ENCODE measurements at regions not wholly inside any gene's neighbourhood (a gene's known extent, or its start where the extent isn't known, plus 50 kb on each side); places are given as distances from the start of the nearest gene placed in this dataset.

GRCh38 chr1:164983023-164983650 lies 373.4 kb downstream of the LMX1A start:
- no peaks in the 10 kb centered on the region for H3K27me3 ChIP-seq (ENCODE audit: low read depth)
- DNase-seq, result no peak

DNA sequence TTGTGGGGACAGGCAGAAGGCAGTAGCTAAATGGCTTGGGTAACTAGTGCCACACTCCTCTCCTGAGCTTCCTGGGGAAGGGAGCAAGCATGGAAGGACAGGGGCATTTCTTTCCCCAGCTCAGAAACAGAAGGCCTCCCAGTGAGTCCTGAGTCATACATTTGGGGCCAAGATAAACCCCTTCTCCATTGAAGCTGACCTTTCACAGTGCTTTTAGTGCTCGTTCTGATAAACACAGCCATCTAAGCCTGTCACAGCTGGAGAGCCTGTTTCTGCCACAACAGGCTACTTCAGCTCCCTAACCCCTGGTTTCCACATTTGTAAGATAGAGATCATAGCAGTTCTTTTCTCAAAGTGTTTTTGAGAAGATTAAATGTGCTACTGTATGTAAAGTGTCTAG lies 374.0 kb downstream of the LMX1A start:
- H3K4me3 ChIP-seq, result no peak overlapping the region
- ATAC-seq (no peak), DNase-seq (no peak)
- H3K27ac ChIP-seq, result no peak overlapping the region
- no peaks in the 10 kb centered on the region for H3K27me3 ChIP-seq (ENCODE audit: low read depth)
- no peaks in the 10 kb centered on the region for H3K9me3 ChIP-seq
- intact Hi-C loops (cut with DNase I), result no loop called here
- TF ChIP-seq, protein P1, sequence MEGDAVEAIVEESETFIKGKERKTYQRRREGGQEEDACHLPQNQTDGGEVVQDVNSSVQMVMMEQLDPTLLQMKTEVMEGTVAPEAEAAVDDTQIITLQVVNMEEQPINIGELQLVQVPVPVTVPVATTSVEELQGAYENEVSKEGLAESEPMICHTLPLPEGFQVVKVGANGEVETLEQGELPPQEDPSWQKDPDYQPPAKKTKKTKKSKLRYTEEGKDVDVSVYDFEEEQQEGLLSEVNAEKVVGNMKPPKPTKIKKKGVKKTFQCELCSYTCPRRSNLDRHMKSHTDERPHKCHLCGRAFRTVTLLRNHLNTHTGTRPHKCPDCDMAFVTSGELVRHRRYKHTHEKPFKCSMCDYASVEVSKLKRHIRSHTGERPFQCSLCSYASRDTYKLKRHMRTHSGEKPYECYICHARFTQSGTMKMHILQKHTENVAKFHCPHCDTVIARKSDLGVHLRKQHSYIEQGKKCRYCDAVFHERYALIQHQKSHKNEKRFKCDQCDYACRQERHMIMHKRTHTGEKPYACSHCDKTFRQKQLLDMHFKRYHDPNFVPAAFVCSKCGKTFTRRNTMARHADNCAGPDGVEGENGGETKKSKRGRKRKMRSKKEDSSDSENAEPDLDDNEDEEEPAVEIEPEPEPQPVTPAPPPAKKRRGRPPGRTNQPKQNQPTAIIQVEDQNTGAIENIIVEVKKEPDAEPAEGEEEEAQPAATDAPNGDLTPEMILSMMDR (IDR thresholded peaks at IDR 0.05), result no peak
- H3K4me1 ChIP-seq, result no peaks in the 10 kb centered on the region
- H3K36me3 ChIP-seq, result no peaks in the 10 kb centered on the region

More at GRCh38 chr1:164983023-164983650, 373.4 kb downstream of the LMX1A start:
- ATAC-seq, result no peak
- no peaks in the 10 kb centered on the region for H3K9me3 ChIP-seq
- no peaks in the 10 kb centered on the region for H3K4me1 ChIP-seq
- TF ChIP-seq, protein P1 (IDR thresholded peaks at IDR 0.05), result no peak
- H3K36me3 ChIP-seq, result no peaks in the 10 kb centered on the region
- intact Hi-C loops (cut with DNase I), result no loop called here
- no peak overlapping the region for H3K4me3 ChIP-seq
- no peak overlapping the region for H3K27ac ChIP-seq

DNA sequence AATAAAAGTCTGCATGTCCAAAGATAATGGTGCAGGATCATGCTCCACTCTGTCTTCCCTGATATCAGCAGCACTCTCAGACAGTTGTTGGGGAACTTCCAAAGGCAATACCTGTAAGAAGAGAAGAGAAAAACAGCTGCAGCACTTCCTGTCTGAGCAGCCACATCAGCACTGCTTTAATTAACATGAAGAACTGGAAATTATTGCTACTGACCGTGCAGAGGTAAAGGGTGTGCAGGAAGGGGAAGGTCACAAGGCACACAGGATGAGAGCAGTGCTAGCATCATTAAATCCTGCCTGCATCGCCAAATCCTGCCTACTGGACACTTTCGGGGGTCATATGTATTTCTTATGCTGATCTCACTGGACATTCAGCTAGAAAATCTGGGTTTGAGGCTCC lies 379.0 kb downstream of the LMX1A start:
- Histone ChIP-seq H3K27ac (no peak overlapping the region), H3K36me3 (no peaks in the 10 kb centered on the region), H3K4me3 (no peak overlapping the region), H3K9me3 (no peaks in the 10 kb centered on the region), H3K4me1 (no peaks in the 10 kb centered on the region), H3K27me3 (ENCODE audit: low read depth) (no peaks in the 10 kb centered on the region)
- no peak for DNase-seq
- intact Hi-C loops (cut with DNase I), result no loop called here
- ATAC-seq, result no peak
- TF ChIP-seq, protein P1 (IDR thresholded peaks at IDR 0.05), result no peak

GRCh38 chr1:164971921-164972415 lies 384.5 kb downstream of the LMX1A start:
- DNase-seq (no peak), ATAC-seq (no peak)
- H3K27me3 ChIP-seq (ENCODE audit: low read depth), result no peaks in the 10 kb centered on the region
- no peaks in the 10 kb centered on the region for H3K4me1 ChIP-seq
- H3K9me3 ChIP-seq, result no peaks in the 10 kb centered on the region
- H3K36me3 ChIP-seq, result no peaks in the 10 kb centered on the region
- H3K27ac ChIP-seq, result no peak overlapping the region
- TF ChIP-seq, protein P1 (IDR thresholded peaks at IDR 0.05), result no peak
- no peak overlapping the region for H3K4me3 ChIP-seq
- intact Hi-C loops (cut with DNase I), result no loop called here

DNA sequence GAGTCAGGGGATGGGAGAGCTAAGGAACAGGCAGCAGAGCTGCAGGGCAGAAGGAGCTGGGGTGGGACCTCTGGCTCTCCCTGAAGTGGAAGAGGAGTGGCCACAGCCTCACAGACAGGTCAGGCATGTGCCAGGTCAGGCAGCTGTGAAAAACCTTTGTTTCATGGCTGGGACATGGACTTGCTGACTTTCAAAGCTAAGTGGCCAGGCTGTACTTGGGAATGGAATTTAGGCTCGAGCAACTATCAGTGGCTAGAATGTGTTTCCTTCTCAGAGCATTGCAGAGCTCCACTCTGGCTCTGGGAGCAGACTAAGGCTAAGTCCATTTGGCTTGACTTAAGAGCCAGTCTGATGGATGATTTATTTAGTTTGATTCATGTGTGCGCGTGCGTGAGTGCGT lies 385.1 kb downstream of the LMX1A start:
- no peak for ATAC-seq
- Histone ChIP-seq H3K4me1 (no peaks in the 10 kb centered on the region), H3K27ac (no peak overlapping the region), H3K4me3 (no peak overlapping the region), H3K27me3 (ENCODE audit: low read depth) (no peaks in the 10 kb centered on the region), H3K36me3 (no peaks in the 10 kb centered on the region), H3K9me3 (no peaks in the 10 kb centered on the region)
- intact Hi-C loops (cut with DNase I), result no loop called here
- TF ChIP-seq, protein P1 (IDR thresholded peaks at IDR 0.05), result no peak
- DNase-seq, result no peak

Measured in lower lobe of right lung (tissue), 2 donors.